ENCODE measurements at regions not wholly inside any gene's neighbourhood (a gene's known extent, or its start where the extent isn't known, plus 50 kb on each side); places are given as distances from the start of the nearest gene placed in this dataset.

GRCh38 chr5:90251447-90251846 lies 158.1 kb downstream of the CETN3 start:
- TF ChIP-seq, protein P1, sequence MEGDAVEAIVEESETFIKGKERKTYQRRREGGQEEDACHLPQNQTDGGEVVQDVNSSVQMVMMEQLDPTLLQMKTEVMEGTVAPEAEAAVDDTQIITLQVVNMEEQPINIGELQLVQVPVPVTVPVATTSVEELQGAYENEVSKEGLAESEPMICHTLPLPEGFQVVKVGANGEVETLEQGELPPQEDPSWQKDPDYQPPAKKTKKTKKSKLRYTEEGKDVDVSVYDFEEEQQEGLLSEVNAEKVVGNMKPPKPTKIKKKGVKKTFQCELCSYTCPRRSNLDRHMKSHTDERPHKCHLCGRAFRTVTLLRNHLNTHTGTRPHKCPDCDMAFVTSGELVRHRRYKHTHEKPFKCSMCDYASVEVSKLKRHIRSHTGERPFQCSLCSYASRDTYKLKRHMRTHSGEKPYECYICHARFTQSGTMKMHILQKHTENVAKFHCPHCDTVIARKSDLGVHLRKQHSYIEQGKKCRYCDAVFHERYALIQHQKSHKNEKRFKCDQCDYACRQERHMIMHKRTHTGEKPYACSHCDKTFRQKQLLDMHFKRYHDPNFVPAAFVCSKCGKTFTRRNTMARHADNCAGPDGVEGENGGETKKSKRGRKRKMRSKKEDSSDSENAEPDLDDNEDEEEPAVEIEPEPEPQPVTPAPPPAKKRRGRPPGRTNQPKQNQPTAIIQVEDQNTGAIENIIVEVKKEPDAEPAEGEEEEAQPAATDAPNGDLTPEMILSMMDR (IDR thresholded peaks at IDR 0.05): no peak
- TF ChIP-seq POLR2A (IDR thresholded peaks at IDR 0.05; ENCODE audit: low read depth): no peak
- no peak for TF ChIP-seq EP300 (IDR thresholded peaks at IDR 0.05)
- TF ChIP-seq POLR2AphosphoS5 (IDR thresholded peaks at IDR 0.05): no peak

All from esophagus muscularis mucosa (tissue), 4 donors.